GM19043 (cell line): ENCODE measurements at regions not wholly inside any gene's neighbourhood (a gene's known extent, or its start where the extent isn't known, plus 50 kb on each side); places are given as distances from the start of the nearest gene placed in this dataset.

Experiments used
- ATAC-seq: cut with Tn5 transposase; IDR thresholded peaks from one replicate; pipeline ENCODE4 v1.9.1; 2021; ENCODE audit warnings: low read depth; ENCODE audit not compliant: unreplicated experiment

DNA sequence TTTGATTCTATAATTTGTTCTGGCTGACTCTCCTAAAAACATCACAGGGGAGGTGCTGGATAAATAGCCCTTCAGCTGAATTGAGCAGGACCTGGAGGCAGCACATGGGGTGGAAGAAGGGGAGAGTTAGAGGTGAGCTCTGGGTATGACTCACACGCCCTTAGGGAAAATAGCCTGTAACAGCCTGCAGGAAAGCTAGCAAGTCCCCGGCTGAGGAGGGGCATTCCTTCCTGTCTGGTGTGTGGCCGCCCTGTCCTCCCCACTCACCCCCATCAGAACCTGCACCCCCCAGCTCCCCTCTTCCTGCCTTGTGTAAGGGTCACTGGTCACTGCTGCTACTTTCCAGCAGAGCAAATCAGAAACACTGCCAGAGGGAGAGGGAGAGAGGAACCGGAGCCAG is 187.4 kb downstream of the C16orf95 start:
- ATAC-seq, result no peak

GRCh38 chr16:87131061-87131995 is 185.9 kb downstream of the C16orf95 start:
- no peak for ATAC-seq

GRCh38 chr16:87131996-87132345 is 185.2 kb downstream of the C16orf95 start:
- ATAC-seq, result no peak

- no peak for ATAC-seq
Observed at GRCh38 chr16:87132361-87133014, 184.7 kb downstream of the C16orf95 start.

GRCh38 chr16:87133112-87133850 is 183.9 kb downstream of the C16orf95 start:
- no peak for ATAC-seq

- no peak for ATAC-seq
Observed at GRCh38 chr16:87133966-87134627, 183.1 kb downstream of the C16orf95 start.

GRCh38 chr16:87134628-87134995 is 182.6 kb downstream of the C16orf95 start:
- ATAC-seq, result no peak

DNA sequence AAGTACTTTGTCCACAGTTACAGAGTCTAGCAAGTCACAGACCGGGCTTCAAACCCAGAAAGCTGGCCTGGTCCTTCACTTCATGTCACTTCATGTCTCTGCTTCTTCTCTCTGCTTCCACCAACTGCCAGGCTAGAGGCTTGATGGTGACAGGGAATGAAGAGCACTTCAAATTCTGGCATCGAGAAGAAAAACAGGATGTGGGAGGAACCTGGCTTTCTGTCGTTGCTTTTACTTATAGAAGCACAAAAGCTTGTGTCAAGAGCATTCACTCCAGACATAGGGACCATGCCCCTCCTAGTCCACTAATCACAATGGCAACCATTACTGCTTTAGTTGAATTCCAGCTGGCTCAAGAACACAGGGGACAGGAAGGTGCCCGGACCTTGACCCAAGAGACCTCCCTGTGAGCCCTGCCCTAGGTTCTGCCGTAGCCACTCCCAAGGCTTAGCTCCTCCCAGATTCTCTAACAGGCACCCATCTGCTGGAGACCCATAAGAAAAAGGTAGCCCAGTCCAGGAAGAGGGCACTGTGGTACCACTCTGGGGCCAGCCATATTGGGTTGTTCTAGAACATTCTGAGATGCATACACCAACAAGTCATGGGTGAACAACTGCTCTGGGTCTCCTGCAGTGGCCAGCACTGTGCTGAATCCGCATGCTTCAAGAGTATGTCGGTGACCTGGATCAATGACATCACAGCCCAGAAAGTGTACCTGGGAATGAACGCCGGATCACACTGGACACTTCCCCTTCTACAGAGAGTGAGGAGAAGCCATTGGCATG is 181.8 kb downstream of the C16orf95 start:
- no peak for ATAC-seq

DNA sequence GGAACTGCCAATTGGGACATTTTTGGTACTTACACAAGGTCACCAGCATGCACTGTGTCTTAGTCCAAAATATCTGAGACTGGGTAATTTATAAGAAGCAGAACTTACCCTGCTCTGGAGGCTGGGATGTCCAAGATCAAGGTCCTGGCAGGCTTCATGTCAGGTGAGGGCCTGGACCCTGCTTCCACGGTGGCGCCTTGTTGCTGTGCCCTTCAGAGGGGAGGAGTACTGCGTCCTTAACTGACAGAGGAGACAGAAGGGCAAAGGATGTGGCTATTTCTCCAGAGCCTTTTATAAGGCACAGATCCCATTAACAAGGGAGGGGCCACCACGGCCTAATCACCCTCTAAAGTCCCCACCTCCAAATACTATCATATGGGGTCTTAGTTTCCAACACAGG is 178.9 kb downstream of the C16orf95 start:
- ATAC-seq, result no peak

- no peak for ATAC-seq
Observed at GRCh38 chr16:87138738-87139267, 178.4 kb downstream of the C16orf95 start.

DNA sequence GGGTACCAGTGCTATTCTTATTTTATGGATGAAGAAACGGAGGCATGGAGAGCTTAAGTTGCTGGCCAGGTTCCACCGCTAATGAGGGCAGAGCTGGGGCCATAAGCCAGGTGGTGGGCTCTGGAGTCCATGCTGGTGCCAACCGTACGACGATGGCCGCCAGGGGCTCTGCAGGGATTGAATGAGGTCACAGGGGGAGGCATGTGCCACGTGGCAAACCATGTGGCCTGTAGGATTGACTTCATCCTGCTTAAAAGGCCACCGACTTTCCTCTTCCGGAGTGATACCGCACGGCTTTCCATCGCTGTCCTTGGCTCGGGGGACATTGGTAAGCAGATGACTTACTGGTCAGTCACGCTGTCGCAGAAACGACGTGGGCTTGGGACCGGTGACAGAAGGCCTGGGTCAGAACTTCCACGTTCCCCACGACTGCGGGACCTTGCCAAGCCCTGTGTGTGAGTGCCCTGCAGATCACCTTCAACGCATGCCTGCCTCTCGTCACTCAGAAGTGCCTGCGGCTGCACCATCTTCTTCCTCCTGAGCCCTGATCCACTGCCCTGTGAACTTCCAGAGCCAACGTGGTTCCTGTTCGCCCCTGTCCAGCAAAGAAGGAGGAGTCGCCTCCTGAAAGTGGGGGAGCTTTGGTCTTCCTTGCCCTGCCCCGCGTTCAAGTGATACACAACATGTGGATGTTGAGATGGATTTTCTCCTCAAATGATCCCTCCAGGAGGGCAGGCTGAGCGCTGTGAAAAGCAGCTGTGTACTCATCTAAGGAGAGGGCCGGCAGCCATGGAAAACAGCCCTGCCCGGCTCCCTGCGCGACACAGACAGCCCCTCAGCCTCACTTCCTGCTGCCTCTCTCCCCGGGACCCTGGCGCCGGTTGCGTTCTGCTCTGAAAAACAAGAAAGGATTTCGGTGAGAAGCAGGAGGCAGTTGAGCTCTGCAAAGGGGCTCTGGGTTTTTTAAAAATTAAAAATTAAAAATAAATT is 176.7 kb downstream of the C16orf95 start:
- no peak for ATAC-seq

- ATAC-seq, result no peak
Observed at GRCh38 chr16:87141402-87141801, 175.8 kb downstream of the C16orf95 start.

GRCh38 chr16:87143661-87144121 is 173.5 kb downstream of the C16orf95 start:
- ATAC-seq, result no peak

GRCh38 chr16:87144232-87144631 is 173.0 kb downstream of the C16orf95 start:
- no peak for ATAC-seq

DNA sequence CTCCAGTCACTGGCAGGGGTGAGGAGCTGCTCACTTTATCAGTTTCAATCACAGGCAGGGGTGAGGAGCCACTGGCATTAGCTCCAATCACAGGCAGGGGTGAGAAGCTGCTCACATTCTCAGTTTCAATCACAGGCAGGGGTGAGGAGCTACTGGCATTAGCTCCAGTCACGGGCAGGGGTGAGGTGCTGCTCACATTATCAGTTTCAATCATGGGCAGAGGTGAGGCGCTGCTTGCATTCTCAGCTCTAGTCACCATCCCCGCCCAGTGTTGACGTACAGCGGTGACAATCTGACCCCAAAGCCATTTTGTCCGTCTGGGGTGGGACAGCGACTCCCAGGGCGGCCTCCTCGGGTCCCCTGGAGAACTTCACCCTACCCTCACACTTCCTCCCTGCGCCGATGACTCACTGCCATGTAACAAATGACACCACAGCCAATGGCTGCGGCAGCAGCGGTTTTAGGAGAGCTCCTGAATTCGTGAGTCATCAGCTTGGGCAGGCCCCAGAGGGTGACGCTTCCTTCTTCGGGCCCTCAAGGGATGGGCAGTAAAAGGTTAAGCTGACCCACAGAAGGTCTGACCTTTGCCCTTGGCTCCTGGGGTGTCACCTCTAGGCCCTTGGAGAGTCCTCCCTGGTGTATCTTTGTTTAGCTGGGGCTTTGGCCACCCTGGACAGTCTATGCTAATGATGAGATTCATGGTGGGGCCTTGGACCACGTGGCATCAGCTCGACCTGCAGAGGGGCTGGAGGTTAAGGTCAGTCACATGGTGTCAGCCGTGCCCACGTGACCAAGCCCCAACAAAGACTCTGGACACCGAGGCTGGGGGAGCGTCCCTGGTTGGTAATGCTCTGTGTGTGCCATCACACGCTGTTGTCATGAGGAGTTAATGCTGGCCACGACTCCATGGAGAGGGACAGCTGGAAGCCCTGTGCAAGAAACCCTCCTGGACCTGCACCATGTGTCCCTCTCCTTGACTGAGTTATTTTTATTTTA is 171.7 kb downstream of the C16orf95 start:
- no peak for ATAC-seq

DNA sequence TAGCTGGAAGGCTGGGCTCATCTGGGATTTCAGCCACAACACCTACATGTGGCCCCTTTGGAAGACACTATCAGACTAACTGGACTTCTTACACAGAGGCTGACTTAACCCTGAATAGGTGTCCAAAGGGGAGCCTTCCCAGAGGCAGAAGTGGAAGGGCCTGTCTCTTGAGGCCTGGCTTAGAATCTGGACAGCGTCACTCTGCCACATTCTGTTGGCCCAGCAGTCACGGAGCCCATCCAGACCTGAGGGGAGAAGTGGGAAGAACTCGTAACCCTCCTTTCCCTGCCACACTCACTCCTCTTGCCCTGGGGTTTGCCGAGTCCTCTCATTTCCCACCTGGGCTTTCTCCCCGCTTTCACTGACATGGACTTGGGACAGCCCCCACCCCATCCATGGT is 170.5 kb downstream of the C16orf95 start:
- ATAC-seq, result no peak

DNA sequence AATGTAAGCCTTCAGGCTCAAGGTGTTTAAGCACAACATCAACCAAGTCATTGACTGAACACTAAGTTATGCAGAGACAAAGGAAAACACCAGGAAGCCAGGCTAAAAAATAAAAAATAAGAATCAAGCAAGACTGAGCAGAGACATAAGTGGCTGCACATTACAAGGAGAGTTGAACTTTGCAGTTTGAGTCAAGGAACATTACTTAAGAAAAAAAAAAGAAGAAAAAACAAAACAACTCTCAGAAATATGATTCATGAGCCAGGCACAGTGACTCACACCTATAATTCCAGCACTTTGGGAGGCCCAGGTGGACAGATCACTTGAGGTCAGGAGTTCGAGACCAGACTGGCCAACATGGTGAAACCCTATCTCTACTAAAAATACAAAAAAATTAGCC is 168.1 kb downstream of the C16orf95 start:
- ATAC-seq, result no peak
